Astrocyte (in vitro differentiated cells and primary cell): ENCODE measurements at regions not wholly inside any gene's neighbourhood (a gene's known extent, or its start where the extent isn't known, plus 50 kb on each side); places are given as distances from the start of the nearest gene placed in this dataset.

ENCODE experiments used
- DNase-seq: peaks from one replicate; pipeline ENCODE4 v3.0.0-alpha.2; 2010; ENCODE audit warnings: low read depth
- FAIRE-seq: peaks from 2 replicates; lab custom pipeline; 2011; peaks lifted over from hg19 to GRCh38; lab: Jason Lieb, UNC
- H2AFZ ChIP-seq: 2 replicates; pipeline ENCODE4 v1.6.0; 2012; ENCODE audit warnings: low read depth, low read length, inconsistent platforms
- H3K27ac ChIP-seq: 2 replicates; pipeline ENCODE4 v1.5.1; 2011; ENCODE audit warnings: low read depth, low read length, inconsistent platforms
- H3K27me3 ChIP-seq: 2 replicates; pipeline ENCODE4 v1.6.0; 2011; ENCODE audit warnings: low read length, inconsistent platforms; ENCODE audit not compliant: insufficient read depth
- H3K36me3 ChIP-seq: 2 replicates; pipeline ENCODE4 v1.5.1; 2011; ENCODE audit warnings: low read length, inconsistent platforms; ENCODE audit not compliant: insufficient read depth
- H3K4me1 ChIP-seq: 2 replicates; pipeline ENCODE4 v1.5.1; 2011; ENCODE audit warnings: low read length, inconsistent platforms; ENCODE audit not compliant: insufficient read depth
- H3K4me2 ChIP-seq: 2 replicates; pipeline ENCODE4 v1.6.0; 2012; ENCODE audit warnings: low read length, inconsistent platforms
- H3K4me3 ChIP-seq: 2 replicates; pipeline ENCODE4 v1.5.1; 2011; ENCODE audit warnings: low read depth, mild to moderate bottlenecking, low read length, inconsistent platforms; ENCODE audit not compliant: insufficient read depth
- H3K79me2 ChIP-seq: 2 replicates; pipeline ENCODE4 v1.6.0; 2012; ENCODE audit warnings: mild to moderate bottlenecking, low read length, inconsistent platforms; ENCODE audit not compliant: insufficient read depth
- H3K9ac ChIP-seq: 2 replicates; pipeline ENCODE4 v1.6.0; 2012; ENCODE audit warnings: mild to moderate bottlenecking, low read length, inconsistent platforms
- H3K9me3 ChIP-seq: 2 replicates; pipeline ENCODE4 v1.5.1; 2012; ENCODE audit warnings: low read depth, mild to moderate bottlenecking, low read length, inconsistent platforms; ENCODE audit not compliant: insufficient read depth
- H4K20me1 ChIP-seq: 2 replicates; pipeline ENCODE4 v1.6.0; 2012; ENCODE audit warnings: low read length, inconsistent platforms; ENCODE audit not compliant: insufficient read depth
- H3K27ac Mint-ChIP-seq: one replicate; pipeline ENCODE4 v1.8.0; 2021; ENCODE audit warnings: mild to moderate bottlenecking, mixed read lengths; ENCODE audit not compliant: unreplicated experiment
- H3K27me3 Mint-ChIP-seq: one replicate; pipeline ENCODE4 v1.8.0; 2021; ENCODE audit warnings: low read depth, mixed read lengths; ENCODE audit not compliant: unreplicated experiment
- H3K36me3 Mint-ChIP-seq: one replicate; pipeline ENCODE4 v1.8.0; 2021; ENCODE audit warnings: low read depth, mixed read lengths; ENCODE audit not compliant: unreplicated experiment
- H3K4me1 Mint-ChIP-seq: one replicate; pipeline ENCODE4 v1.8.0; 2021; ENCODE audit warnings: low read depth, mixed read lengths; ENCODE audit not compliant: unreplicated experiment
- H3K4me3 Mint-ChIP-seq: one replicate; pipeline ENCODE4 v1.8.0; 2021; ENCODE audit warnings: mild to moderate bottlenecking, moderate library complexity, mixed read lengths; ENCODE audit not compliant: unreplicated experiment
- H3K9me3 Mint-ChIP-seq: one replicate; pipeline ENCODE4 v1.8.0; 2021; ENCODE audit warnings: mild to moderate bottlenecking, mixed read lengths; ENCODE audit not compliant: unreplicated experiment
- EZH2 ChIP-seq: IDR thresholded peaks from 2 replicates; pipeline ENCODE4 v1.6.1; 2012; ENCODE audit warnings: mild to moderate bottlenecking, low read length, inconsistent platforms; ENCODE audit not compliant: insufficient read depth
- TF ChIP-seq, protein P1 (sequence below): IDR thresholded peaks from 2 replicates; pipeline ENCODE4 v1.5.1; 2011; ENCODE audit warnings: low read depth, mild to moderate bottlenecking, inconsistent platforms, low read length, moderate library complexity; ENCODE audit not compliant: insufficient read depth

- Histone ChIP-seq H3K79me2 (no peaks in the 10 kb centered on the region), H3K27me3 (no peaks in the 10 kb centered on the region), H3K4me3 (no peak overlapping the region), H3K36me3 (no peaks in the 10 kb centered on the region), H3K4me2 (no peak overlapping the region), H3K27ac (no peak overlapping the region), H3K4me1 (no peaks in the 10 kb centered on the region), H3K9me3 (no peaks in the 10 kb centered on the region), H3K9ac (no peak overlapping the region), H2AFZ (no peak overlapping the region), H4K20me1 (no peaks in the 10 kb centered on the region)
- DNase-seq (no peak), FAIRE-seq (no peak)
- Mint-ChIP-seq H3K36me3 (no peaks in the 10 kb centered on the region), H3K4me3 (no peak overlapping the region), H3K9me3 (peaks cover 2% of the 10 kb centered on the region), H3K27ac (no peak overlapping the region), H3K4me1 (no peaks in the 10 kb centered on the region), H3K27me3 (no peaks in the 10 kb centered on the region)
- TF ChIP-seq, protein P1, sequence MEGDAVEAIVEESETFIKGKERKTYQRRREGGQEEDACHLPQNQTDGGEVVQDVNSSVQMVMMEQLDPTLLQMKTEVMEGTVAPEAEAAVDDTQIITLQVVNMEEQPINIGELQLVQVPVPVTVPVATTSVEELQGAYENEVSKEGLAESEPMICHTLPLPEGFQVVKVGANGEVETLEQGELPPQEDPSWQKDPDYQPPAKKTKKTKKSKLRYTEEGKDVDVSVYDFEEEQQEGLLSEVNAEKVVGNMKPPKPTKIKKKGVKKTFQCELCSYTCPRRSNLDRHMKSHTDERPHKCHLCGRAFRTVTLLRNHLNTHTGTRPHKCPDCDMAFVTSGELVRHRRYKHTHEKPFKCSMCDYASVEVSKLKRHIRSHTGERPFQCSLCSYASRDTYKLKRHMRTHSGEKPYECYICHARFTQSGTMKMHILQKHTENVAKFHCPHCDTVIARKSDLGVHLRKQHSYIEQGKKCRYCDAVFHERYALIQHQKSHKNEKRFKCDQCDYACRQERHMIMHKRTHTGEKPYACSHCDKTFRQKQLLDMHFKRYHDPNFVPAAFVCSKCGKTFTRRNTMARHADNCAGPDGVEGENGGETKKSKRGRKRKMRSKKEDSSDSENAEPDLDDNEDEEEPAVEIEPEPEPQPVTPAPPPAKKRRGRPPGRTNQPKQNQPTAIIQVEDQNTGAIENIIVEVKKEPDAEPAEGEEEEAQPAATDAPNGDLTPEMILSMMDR = no peak
- no peak for TF ChIP-seq EZH2
Observed at GRCh38 chr13:77406644-77407440, 79.9 kb upstream of the MYCBP2 start.

DNA sequence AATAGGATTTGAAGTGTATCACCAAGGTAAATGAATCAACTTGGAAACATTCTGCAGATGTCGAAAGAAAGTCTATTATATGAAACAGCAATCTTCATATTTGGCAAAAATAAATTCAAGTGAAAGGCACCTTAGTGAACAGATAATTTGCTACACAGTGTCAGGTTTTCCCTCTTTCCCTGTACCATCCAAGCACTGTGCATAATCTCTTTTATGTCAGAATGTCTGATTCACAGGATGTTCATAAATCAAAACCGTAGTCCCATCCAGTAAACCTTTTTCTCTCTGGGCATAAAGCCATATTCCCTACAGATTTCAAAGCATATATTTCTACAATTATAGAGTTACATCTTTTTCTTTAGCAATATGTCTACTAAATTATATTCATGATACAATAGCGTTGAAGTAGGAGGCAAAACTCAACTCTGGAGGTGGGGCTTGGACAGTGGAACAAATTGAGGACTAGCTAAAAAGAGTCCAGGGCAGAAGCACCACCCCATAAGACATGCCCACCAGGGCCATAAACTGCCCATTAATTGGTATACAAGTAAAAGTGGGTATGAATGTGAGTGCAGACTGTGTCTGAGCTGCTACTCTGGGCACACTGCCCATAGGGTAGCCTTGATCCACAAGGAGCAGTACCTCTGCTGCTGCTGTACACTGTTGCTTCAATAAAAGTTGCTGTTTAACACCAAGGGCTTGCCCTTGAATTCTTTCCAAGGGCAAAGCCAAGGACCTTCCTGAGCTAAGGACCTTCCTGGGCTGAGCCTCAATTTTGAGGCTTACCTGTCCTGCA, 72.1 kb upstream of the MYCBP2 start:
- Mint-ChIP-seq H3K4me1 (no peaks in the 10 kb centered on the region), H3K4me3 (no peak overlapping the region), H3K36me3 (no peaks in the 10 kb centered on the region), H3K9me3 (no peaks in the 10 kb centered on the region), H3K27me3 (no peaks in the 10 kb centered on the region), H3K27ac (no peak overlapping the region)
- no peaks in the 10 kb centered on the region for H4K20me1 ChIP-seq
- no peaks in the 10 kb centered on the region for H3K36me3 ChIP-seq
- no peak overlapping the region for H3K9ac ChIP-seq
- H2AFZ ChIP-seq = no peak overlapping the region
- no peak overlapping the region for H3K4me3 ChIP-seq
- H3K27ac ChIP-seq = no peak overlapping the region
- H3K4me2 ChIP-seq = no peak overlapping the region
- H3K4me1 ChIP-seq = no peaks in the 10 kb centered on the region
- no peaks in the 10 kb centered on the region for H3K79me2 ChIP-seq
- no peaks in the 10 kb centered on the region for H3K9me3 ChIP-seq
- DNase-seq (no peak), FAIRE-seq (no peak)
- TF ChIP-seq, protein P1 = no peak
- TF ChIP-seq EZH2 = no peak
- H3K27me3 ChIP-seq = no peaks in the 10 kb centered on the region
